Hepatocyte (in vitro differentiated cells): ENCODE measurements at regions not wholly inside any gene's neighbourhood (a gene's known extent, or its start where the extent isn't known, plus 50 kb on each side); places are given as distances from the start of the nearest gene placed in this dataset.
"Not testable (repeated sequence)": the region's sequence is repeated elsewhere in the genome, so short reads cannot be mapped to it uniquely, and the experiment has no call there.

ENCODE experiments used
- DNase-seq: peaks from one replicate; pipeline ENCODE4 v3.0.0-alpha.2; 2016; ENCODE audit warnings: low spot score
- H2AFZ ChIP-seq: fragments of 200-600 bp; sonication (generic); 2 replicates; pipeline ENCODE4 v1.6.0; 2016; ENCODE audit warnings: antibody characterized with exemption, mild to moderate bottlenecking
- H3K27ac ChIP-seq: fragments of 200-600 bp; sonication (generic); 2 replicates; pipeline ENCODE4 v1.5.1; 2016; ENCODE audit warnings: mild to moderate bottlenecking
- H3K27me3 ChIP-seq: fragments of 200-600 bp; sonication (generic); 2 replicates; pipeline ENCODE4 v1.6.1; 2016
- H3K36me3 ChIP-seq: fragments of 200-600 bp; sonication (generic); replicated peaks from 2 replicates; pipeline ENCODE4 v1.5.1; 2016; ENCODE audit warnings: low read depth; ENCODE audit not compliant: insufficient read depth
- H3K4me1 ChIP-seq: fragments of 200-600 bp; sonication (generic); 2 replicates; pipeline ENCODE4 v1.5.1; 2016; ENCODE audit warnings: mild to moderate bottlenecking, moderate library complexity; ENCODE audit not compliant: insufficient read depth
- H3K4me2 ChIP-seq: fragments of 200-600 bp; sonication (generic); 2 replicates; pipeline ENCODE4 v1.6.0; 2016
- H3K4me3 ChIP-seq: fragments of 200-600 bp; sonication (generic); 2 replicates; pipeline ENCODE4 v1.5.1; 2016; ENCODE audit warnings: mild to moderate bottlenecking
- H3K79me2 ChIP-seq: fragments of 200-600 bp; sonication (generic); 2 replicates; pipeline ENCODE4 v1.6.0; 2017; ENCODE audit warnings: mild to moderate bottlenecking
- H3K9me2 ChIP-seq: fragments of 200-600 bp; sonication (generic); replicated peaks from 2 replicates; pipeline ENCODE4 v1.6.0; 2017; ENCODE audit warnings: mild to moderate bottlenecking; ENCODE audit not compliant: insufficient read depth
- H3K9me3 ChIP-seq: fragments of 200-600 bp; sonication (generic); 2 replicates; pipeline ENCODE4 v1.5.1; 2016; ENCODE audit warnings: low read depth, mild to moderate bottlenecking
- H4K20me1 ChIP-seq: fragments of 200-600 bp; sonication (generic); 2 replicates; pipeline ENCODE4 v1.6.0; 2016; ENCODE audit warnings: mild to moderate bottlenecking; ENCODE audit not compliant: insufficient read depth, poor library complexity, severe bottlenecking
- CTCF ChIP-seq: fragments of 200-600 bp; sonication (generic); IDR thresholded peaks from 2 replicates; pipeline ENCODE4 v1.5.1; 2016; ENCODE audit warnings: antibody characterized with exemption, mild to moderate bottlenecking; ENCODE audit not compliant: poor library complexity
- EZH2 ChIP-seq: fragments of 200-600 bp; sonication (generic); IDR thresholded peaks from 2 replicates; pipeline ENCODE4 v1.6.1; 2016; ENCODE audit warnings: antibody characterized with exemption, mild to moderate bottlenecking, borderline replicate concordance
- EZH2phosphoT487 ChIP-seq: fragments of 200-600 bp; sonication (generic); IDR thresholded peaks from one replicate; pipeline ENCODE4 v1.6.1; 2018; ENCODE audit warnings: antibody characterized with exemption, mild to moderate bottlenecking, low read depth, moderate library complexity; ENCODE audit not compliant: unreplicated experiment, severe bottlenecking
- WGBS: methylation state at CpG from one replicate; pipeline ENCODE4 v1.1.6; 2016; ENCODE audit warnings: low lambda C conversion rate; ENCODE audit errors: missing lambda C conversion rate; 5-methylcytosine and 5-hydroxymethylcytosine counted together

GRCh38 chr2:175806570-175806969 is 195.5 kb downstream of the LNPK start:
- Histone ChIP-seq H3K79me2 (no peaks in the 10 kb centered on the region), H3K27ac (peak overlapping the region; percentile 83), H3K4me2 (peak overlapping the region; percentile 2), H3K27me3 (no peaks in the 10 kb centered on the region), H3K4me1 (peaks cover 18% of the 10 kb centered on the region), H3K9me3 (no peaks in the 10 kb centered on the region), H2AFZ (no peak overlapping the region), H3K4me3 (no peak overlapping the region), H4K20me1 (no peaks in the 10 kb centered on the region), H3K36me3 (no peaks in the 10 kb centered on the region), H3K9me2 (no peaks in the 10 kb centered on the region)
- TF ChIP-seq EZH2, result no peak
- no peak for TF ChIP-seq EZH2phosphoT487
- TF ChIP-seq CTCF, result no peak
- 36% methylated on average over 3 of the region's 3 CpGs for WGBS
- no peak for DNase-seq

- H4K20me1 ChIP-seq, result no peaks in the 10 kb centered on the region
- no peaks in the 10 kb centered on the region for H3K79me2 ChIP-seq
- no peaks in the 10 kb centered on the region for H3K9me2 ChIP-seq
- H3K27me3 ChIP-seq, result no peaks in the 10 kb centered on the region
- no peaks in the 10 kb centered on the region for H3K9me3 ChIP-seq
- no peak overlapping the region for H2AFZ ChIP-seq
- no peak overlapping the region for H3K4me3 ChIP-seq
- peaks cover 18% of the 10 kb centered on the region for H3K4me1 ChIP-seq
- H3K27ac ChIP-seq, result peak overlapping the region; percentile 83
- TF ChIP-seq EZH2 (no peak), EZH2phosphoT487 (no peak), CTCF (no peak)
- WGBS, result 39% methylated on average over 5 of the region's 5 CpGs
- H3K36me3 ChIP-seq, result no peaks in the 10 kb centered on the region
- DNase-seq, result peak; percentile 14
- peak overlapping the region; percentile 2 for H3K4me2 ChIP-seq
These were observed 196.0 kb downstream of the LNPK start for GRCh38 chr2:175806125-175806490.

GRCh38 chr2:175805442-175806124 is 196.5 kb downstream of the LNPK start:
- Histone ChIP-seq H3K4me2 (peak overlapping the region; percentile 2), H3K27me3 (no peaks in the 10 kb centered on the region), H3K4me1 (peaks cover 18% of the 10 kb centered on the region), H3K9me3 (no peaks in the 10 kb centered on the region), H3K9me2 (no peaks in the 10 kb centered on the region), H3K79me2 (no peaks in the 10 kb centered on the region), H3K4me3 (no peak overlapping the region), H3K36me3 (no peaks in the 10 kb centered on the region), H2AFZ (no peak overlapping the region), H4K20me1 (no peaks in the 10 kb centered on the region), H3K27ac (peak overlapping the region; percentile 83)
- peak; percentile 26 for DNase-seq
- WGBS, result 34% methylated on average over 5 of the region's 5 CpGs
- TF ChIP-seq EZH2, result no peak
- no peak for TF ChIP-seq CTCF

GRCh38 chr2:175804122-175804521 is 197.9 kb downstream of the LNPK start:
- H3K4me1 ChIP-seq, result peaks cover 18% of the 10 kb centered on the region
- H3K9me2 ChIP-seq, result no peaks in the 10 kb centered on the region
- no peak overlapping the region for H3K4me2 ChIP-seq
- no peak overlapping the region for H2AFZ ChIP-seq
- peak overlapping the region; percentile 83 for H3K27ac ChIP-seq
- TF ChIP-seq CTCF, result no peak
- no peak for TF ChIP-seq EZH2phosphoT487
- no peak for TF ChIP-seq EZH2
- no peaks in the 10 kb centered on the region for H3K27me3 ChIP-seq
- no peaks in the 10 kb centered on the region for H4K20me1 ChIP-seq
- H3K79me2 ChIP-seq, result no peaks in the 10 kb centered on the region
- DNase-seq, result no peak
- 67% methylated on average over 5 of the region's 5 CpGs for WGBS
- no peaks in the 10 kb centered on the region for H3K9me3 ChIP-seq
- H3K36me3 ChIP-seq, result no peaks in the 10 kb centered on the region
- H3K4me3 ChIP-seq, result no peak overlapping the region

- WGBS, result 97% methylated on average over 2 of the region's 2 CpGs
- not testable (repeated sequence) for DNase-seq
These were observed 205.6 kb downstream of the LNPK start for GRCh38 chr2:175796422-175796821.

More at GRCh38 chr2:175796422-175796821, 205.6 kb downstream of the LNPK start:
- not testable (repeated sequence) for H3K4me1 ChIP-seq, H3K36me3 ChIP-seq, H3K4me3 ChIP-seq, H3K4me2 ChIP-seq, H3K27ac ChIP-seq, H2AFZ ChIP-seq, H3K79me2 ChIP-seq, H3K27me3 ChIP-seq, H4K20me1 ChIP-seq, H3K9me3 ChIP-seq, H3K9me2 ChIP-seq
